Thoracic aorta (tissue), 2 donors: ENCODE measurements at regions not wholly inside any gene's neighbourhood (a gene's known extent, or its start where the extent isn't known, plus 50 kb on each side); places are given as distances from the start of the nearest gene placed in this dataset.

ENCODE experiments used
- ATAC-seq: fragments of 150-250 bp; one replicate; pipeline ENCODE4 v1.8.0; 2017; ENCODE audit warnings: low read depth; ENCODE audit not compliant: insufficient number of reproducible peaks, low FRiP score
- DNase-seq: peaks from one replicate; pipeline ENCODE4 v3.0.0-alpha.2; 2020; ENCODE audit warnings: low spot score
- H3K27ac ChIP-seq, 2 donors: fragments of 200-600 bp; sonication (generic); 1 replicate in 1 of 2; 2 replicates in 1 of 2; pipeline ENCODE4 v1.5.1; 2016; ENCODE audit warnings: mild to moderate bottlenecking in 2 of 2, moderate library complexity in 2 of 2
- H3K27me3 ChIP-seq: fragments of 200-600 bp; sonication (generic); replicated peaks from 2 replicates; pipeline ENCODE4 v1.6.0; 2016; ENCODE audit warnings: mild to moderate bottlenecking; ENCODE audit not compliant: insufficient read depth
- H3K36me3 ChIP-seq: fragments of 200-600 bp; sonication (generic); one replicate; pipeline ENCODE4 v1.5.1; 2016
- H3K4me1 ChIP-seq, 2 donors: fragments of 200-600 bp; sonication (generic); 1 replicate in 1 of 2; 2 replicates in 1 of 2; pipeline versions ENCODE4 v1.5.1 to v1.6.0; 2016; ENCODE audit warnings: low read depth in 2 of 2, mild to moderate bottlenecking in 1 of 2; ENCODE audit not compliant: control insufficient read depth in 1 of 2
- H3K4me3 ChIP-seq: fragments of 200-600 bp; sonication (generic); 2 replicates; pipeline ENCODE4 v1.5.1; 2016; ENCODE audit warnings: mild to moderate bottlenecking
- H3K9me3 ChIP-seq: fragments of 200-600 bp; sonication (generic); 2 replicates; pipeline ENCODE4 v1.5.1; 2016
- CTCF ChIP-seq: fragments of 200-600 bp; sonication (generic); IDR thresholded peaks from one replicate; pipeline ENCODE4 v1.5.1; 2019; ENCODE audit warnings: antibody characterized with exemption

GRCh38 chr12:108039794-108040193, 89.3 kb upstream of the WSCD2 start:
- TF ChIP-seq CTCF: no peak
- Histone ChIP-seq H3K4me1 (peaks cover 3 to 13% of the 10 kb centered on the region in 2 donors), H3K9me3 (no peaks in the 10 kb centered on the region), H3K27me3 (no peaks in the 10 kb centered on the region), H3K4me3 (no peak overlapping the region), H3K36me3 (no peaks in the 10 kb centered on the region), H3K27ac (no peak overlapping the region)
- no peak for DNase-seq
- ATAC-seq: no peak

- DNase-seq (no peak), ATAC-seq (no peak)
- H3K4me3 ChIP-seq: no peak overlapping the region
- no peaks in the 10 kb centered on the region for H3K36me3 ChIP-seq
- no peak overlapping the region for H3K27ac ChIP-seq
- H3K4me1 ChIP-seq: peaks cover 3 to 13% of the 10 kb centered on the region in 2 donors
- TF ChIP-seq CTCF: no peak
- H3K27me3 ChIP-seq: no peaks in the 10 kb centered on the region
- H3K9me3 ChIP-seq: no peaks in the 10 kb centered on the region
Observed at GRCh38 chr12:108040947-108041346, 88.1 kb upstream of the WSCD2 start.

GRCh38 chr12:108043286-108043685, 85.8 kb upstream of the WSCD2 start:
- no peak for TF ChIP-seq CTCF
- ATAC-seq (no peak), DNase-seq (no peak)
- Histone ChIP-seq H3K27ac (no peak overlapping the region), H3K4me3 (no peak overlapping the region), H3K27me3 (no peaks in the 10 kb centered on the region), H3K36me3 (no peaks in the 10 kb centered on the region), H3K9me3 (no peaks in the 10 kb centered on the region), H3K4me1 (peaks cover 3 to 30% of the 10 kb centered on the region in 2 donors)

- TF ChIP-seq CTCF: no peak
- no peaks in the 10 kb centered on the region for H3K27me3 ChIP-seq
- DNase-seq (no peak), ATAC-seq (no peak)
- no peak overlapping the region for H3K4me3 ChIP-seq
- H3K4me1 ChIP-seq: peaks cover 3 to 30% of the 10 kb centered on the region in 2 donors
- H3K36me3 ChIP-seq: no peaks in the 10 kb centered on the region
- no peaks in the 10 kb centered on the region for H3K9me3 ChIP-seq
- H3K27ac ChIP-seq: no peak overlapping the region
Observed at GRCh38 chr12:108043750-108044533, 85.1 kb upstream of the WSCD2 start.

- DNase-seq (no peak), ATAC-seq (no peak)
- no peaks in the 10 kb centered on the region for H3K9me3 ChIP-seq
- TF ChIP-seq CTCF: no peak
- no peaks in the 10 kb centered on the region for H3K27me3 ChIP-seq
- H3K36me3 ChIP-seq: no peaks in the 10 kb centered on the region
- peaks cover 3 to 26% of the 10 kb centered on the region in 2 donors for H3K4me1 ChIP-seq
- no peak overlapping the region for H3K27ac ChIP-seq
- peak overlapping the region; percentile 59 for H3K4me3 ChIP-seq
Observed at GRCh38 chr12:108046135-108046534, 83.0 kb upstream of the WSCD2 start.
